HG03520 (cell line): ENCODE measurements at regions not wholly inside any gene's neighbourhood (a gene's known extent, or its start where the extent isn't known, plus 50 kb on each side); places are given as distances from the start of the nearest gene placed in this dataset.

Source experiments
- ATAC-seq: cut with Tn5 transposase; IDR thresholded peaks from one replicate; pipeline ENCODE4 v1.9.1; 2021; ENCODE audit warnings: mild to moderate bottlenecking, moderate library complexity; ENCODE audit not compliant: unreplicated experiment

DNA sequence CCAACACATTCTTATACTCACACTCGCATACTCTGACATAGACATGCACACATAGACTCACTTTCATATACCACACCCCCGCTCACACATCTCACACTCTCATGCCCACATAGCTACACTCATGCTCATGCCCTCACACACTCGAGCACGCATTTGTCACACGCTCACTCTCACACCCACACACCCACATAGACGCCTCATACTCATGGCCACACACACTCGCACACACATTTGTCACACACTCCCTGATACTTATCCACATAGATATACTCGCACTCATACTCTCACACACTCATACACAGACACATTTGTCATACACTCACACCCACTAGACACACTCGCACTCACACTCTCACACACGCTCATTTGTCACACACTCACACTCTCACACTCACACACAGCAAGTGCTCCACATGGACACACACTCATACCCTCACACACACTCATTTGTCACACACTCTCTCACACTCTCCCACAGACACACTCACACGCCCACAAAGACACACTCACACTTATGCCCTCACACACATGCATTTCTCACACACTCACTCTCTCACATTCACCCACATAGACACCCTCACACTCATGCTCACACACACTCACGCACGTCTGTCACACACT, 50.9 kb downstream of the TNP1 start:
- ATAC-seq, result no peak

DNA sequence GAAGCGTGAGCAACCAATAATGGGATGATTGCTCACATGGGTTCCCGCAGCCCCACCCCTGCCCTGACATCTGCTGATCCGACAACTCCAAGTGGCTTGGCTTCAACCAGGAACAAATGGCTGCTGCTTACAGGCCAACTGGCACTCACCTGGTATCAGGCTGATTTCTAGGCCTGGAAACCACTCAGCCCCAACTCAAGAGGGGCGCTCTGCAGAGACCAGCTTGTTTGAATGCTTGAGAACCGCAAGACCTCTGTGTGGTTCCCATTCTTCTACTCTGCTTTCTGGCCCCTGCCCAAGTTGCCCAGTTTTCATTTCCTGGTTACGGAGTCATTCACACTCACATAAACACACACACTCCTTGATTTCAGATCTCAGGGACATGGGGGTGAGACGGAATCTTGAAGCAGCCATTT, 52.0 kb downstream of the TNP1 start:
- no peak for ATAC-seq

GRCh38 chr2:216804357-216805350, 55.2 kb downstream of the TNP1 start:
- no peak for ATAC-seq

GRCh38 chr2:216803791-216804190, 56.1 kb downstream of the TNP1 start:
- no peak for ATAC-seq

GRCh38 chr2:216802516-216803215, 57.2 kb downstream of the TNP1 start:
- no peak for ATAC-seq

- ATAC-seq, result no peak
These were observed 59.0 kb downstream of the TNP1 start for GRCh38 chr2:216800836-216801235.

DNA sequence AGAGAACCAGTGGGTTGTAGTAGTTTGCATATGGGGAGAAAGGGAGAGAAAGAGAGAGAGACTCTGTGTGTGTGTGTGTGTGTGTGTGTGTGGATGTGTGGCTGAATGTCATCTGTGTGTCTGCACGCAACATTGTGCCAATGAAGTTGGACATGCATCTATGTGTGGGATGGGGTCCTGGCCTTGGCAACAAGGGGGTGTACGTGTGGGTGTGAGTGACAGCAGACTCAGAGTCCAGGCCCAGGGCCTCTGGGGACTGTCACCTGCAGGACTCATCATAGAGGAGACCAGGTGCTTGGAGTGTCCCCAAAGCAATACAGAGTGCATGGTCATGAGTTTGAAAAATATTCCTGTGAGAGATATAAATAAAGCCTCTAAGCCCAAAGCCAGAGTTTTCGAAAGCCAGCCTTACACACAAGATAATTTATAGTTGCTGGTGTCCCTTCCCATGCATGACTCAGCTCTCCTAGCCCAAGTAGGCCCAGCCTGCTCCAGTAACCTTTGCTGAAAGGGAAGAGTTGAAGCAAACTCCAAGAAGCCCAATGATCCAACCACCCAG, 59.9 kb downstream of the TNP1 start:
- ATAC-seq, result no peak

DNA sequence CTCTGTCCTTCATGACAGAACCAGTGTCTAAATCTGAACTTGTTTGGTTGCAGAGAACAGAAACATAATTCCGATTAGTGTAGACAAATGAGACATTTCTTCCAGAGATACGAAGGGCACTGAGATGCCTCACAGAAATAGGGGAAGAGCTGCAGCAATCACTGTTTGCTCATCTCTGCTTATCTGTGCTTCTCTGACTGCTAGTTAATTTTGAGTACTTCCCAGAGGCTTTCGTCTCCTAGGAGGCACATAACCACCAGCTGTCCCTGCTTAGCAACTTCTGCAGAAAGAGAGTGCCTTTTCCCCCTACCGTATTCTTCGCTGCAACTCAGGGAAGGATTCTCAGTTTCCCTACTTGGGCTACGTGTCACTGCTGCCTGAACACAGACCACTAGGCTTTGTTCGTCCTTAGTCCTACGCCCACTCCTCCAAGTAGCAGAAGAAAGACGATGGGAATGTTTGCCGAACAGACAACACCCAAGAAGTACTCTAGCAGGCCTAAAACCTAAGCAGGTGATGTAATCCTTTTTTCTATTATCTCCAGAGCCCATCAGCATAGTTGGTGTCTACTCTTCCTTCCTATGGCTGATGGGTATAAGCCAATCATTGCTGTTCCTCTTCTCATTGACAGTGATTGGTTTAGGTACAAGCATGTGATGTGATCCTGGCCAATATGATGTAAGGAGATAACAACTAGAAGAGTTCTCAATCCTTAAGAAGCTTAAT, 63.6 kb downstream of the TNP1 start:
- no peak for ATAC-seq

DNA sequence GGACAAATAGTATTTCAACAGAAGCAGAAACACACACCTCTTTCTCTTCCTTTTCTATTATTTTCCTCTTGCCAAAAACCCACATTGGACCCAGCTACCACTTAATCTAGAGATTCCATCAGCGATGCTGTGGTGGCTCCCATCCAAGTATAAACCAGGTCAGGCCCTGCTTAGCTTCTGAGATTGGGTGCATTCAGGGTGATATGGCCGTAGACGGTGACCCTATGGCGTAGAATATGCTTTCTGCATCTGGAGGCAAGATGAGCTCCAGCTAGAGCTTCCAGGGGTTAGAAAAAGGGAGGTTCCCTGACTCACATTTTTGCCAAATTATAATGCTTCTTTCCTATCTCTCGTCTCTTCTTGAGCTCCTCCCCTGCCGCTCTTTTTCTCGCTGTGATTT, 66.5 kb downstream of the TNP1 start:
- ATAC-seq, result no peak

GRCh38 chr2:216792222-216793021, 67.4 kb downstream of the TNP1 start:
- ATAC-seq, result no peak

DNA sequence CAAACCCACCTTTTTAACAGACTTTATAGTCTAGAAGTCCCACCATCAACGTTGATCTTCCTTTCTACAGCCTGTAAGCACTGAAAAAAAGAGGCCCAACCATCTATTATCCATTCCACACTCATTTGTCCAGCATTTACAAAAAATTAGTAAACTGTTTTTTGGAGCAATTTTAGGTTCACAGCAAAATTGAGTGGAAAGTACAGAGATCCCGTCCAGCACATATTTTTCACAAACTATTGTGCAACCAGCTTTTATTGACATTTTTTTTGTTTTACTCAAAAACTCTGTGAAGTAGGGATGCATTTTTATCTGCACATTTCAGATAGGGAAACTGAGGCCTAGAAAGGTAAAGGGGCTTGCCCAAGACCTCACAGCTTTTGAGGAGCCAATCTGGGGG, 68.6 kb downstream of the TNP1 start:
- ATAC-seq, result no peak

DNA sequence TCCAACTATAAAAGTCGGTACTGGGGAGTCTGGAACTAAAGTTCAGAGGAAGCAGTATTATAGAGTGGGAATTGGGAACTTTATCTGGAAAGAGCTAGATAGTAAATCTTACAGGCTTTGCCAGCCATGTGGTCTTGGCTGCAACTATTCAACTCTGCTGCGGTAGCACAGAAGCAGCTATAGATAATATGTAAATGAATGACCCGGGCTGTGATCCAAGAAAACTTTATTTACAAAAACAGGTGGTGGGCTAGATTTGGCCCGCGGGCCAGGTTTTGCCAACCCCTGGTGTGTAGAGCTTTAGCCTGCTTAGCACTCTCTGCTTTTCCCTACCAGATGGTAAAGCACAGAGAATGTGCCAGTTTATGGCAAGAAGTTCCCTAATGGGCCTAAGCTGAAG, 70.8 kb downstream of the TNP1 start:
- ATAC-seq, result no peak

DNA sequence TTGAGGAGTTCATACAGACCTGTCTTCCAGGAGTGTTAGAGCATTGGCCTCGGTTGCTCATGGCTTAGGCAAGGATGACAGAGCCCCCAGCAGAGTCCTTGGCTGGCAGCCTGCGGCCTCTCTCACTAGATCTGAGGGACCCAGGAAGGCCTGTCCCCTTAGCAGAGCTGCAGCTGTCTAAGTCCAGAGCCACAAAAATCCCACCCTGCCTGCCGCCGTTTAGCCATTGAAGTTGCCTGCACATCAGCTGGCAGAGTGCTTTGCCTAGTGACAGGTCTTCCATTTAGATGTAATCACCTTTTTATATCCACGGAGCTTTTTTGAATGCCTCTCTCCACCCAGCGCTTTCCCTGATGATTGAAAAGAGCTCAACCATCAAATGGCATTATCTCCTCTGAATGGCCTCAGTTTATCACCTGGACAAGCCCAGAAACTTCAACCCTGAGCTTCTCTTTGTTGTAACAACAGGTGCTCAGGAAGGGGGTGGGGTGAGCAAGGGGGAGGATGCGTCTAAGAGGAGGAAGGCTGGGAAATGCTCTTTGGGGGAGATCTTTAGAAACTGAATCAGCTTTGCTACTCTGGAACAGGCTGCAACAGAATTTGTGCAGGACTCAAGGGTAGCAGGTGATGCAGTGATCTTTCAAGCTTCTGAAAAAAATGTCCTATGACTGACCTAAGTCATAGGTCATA, 71.9 kb downstream of the TNP1 start:
- ATAC-seq, result no peak

DNA sequence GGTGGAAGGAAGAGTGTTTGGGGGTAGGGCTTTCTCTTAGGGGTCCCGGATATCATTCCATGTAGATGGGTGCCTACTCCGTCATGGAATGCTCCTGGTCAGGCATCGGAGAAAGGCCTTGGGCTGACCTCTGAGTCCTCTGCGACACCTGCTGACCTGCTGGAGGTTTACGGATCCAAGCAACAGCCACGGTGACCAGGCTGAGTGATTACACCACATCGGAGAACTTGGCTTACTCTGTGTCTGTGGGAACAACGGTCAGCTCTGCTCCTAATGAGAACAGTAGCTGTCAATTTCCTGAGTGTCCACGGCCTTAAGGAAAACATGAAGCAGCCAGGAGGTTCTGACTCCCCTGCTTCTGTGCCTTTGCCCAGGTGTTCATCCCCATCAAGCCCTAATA, 73.2 kb downstream of the TNP1 start:
- no peak for ATAC-seq

- no peak for ATAC-seq
These were observed 75.4 kb downstream of the TNP1 start for GRCh38 chr2:216784456-216784855.

DNA sequence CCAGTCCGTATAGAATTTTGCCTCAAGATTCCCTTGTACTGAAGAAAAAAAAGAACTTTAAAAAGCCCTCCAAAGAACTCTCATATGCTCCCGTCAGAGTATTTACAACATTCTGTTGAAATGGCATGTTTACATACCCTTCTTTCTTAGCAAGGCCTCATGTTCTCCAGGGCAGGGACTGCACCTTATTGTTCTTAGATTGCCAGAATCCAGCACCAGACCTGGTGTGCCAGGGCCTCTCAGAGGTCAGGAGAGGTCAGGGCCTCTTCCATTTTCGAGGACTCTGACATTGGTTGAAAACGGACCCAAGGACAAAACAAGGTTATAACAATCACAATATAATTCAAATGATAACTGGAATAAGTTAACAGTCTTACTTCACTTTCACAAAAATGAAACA, 78.2 kb downstream of the TNP1 start:
- no peak for ATAC-seq

GRCh38 chr2:216780843-216781242, 79.0 kb downstream of the TNP1 start:
- no peak for ATAC-seq

GRCh38 chr2:216777637-216778273, 82.1 kb downstream of the TNP1 start:
- ATAC-seq, result peak; percentile 96
